ENCODE measurements at regions not wholly inside any gene's neighbourhood (a gene's known extent, or its start where the extent isn't known, plus 50 kb on each side); places are given as distances from the start of the nearest gene placed in this dataset.

- TF ChIP-seq SP1 (CRISPR knock-in tag; conservative IDR thresholded peaks at IDR 0.05) (no peak), PREB (CRISPR knock-in tag; IDR thresholded peaks at IDR 0.05; ENCODE audit: borderline replicate concordance) (no peak), KAT7 (CRISPR knock-in tag; IDR thresholded peaks at IDR 0.05; ENCODE audit: borderline replicate concordance) (no peak), TP53 (CRISPR knock-in tag; IDR thresholded peaks at IDR 0.05) (no peak), TEAD4 (CRISPR knock-in tag; IDR thresholded peaks at IDR 0.05) (no peak)
- TF ChIP-seq, protein P1, sequence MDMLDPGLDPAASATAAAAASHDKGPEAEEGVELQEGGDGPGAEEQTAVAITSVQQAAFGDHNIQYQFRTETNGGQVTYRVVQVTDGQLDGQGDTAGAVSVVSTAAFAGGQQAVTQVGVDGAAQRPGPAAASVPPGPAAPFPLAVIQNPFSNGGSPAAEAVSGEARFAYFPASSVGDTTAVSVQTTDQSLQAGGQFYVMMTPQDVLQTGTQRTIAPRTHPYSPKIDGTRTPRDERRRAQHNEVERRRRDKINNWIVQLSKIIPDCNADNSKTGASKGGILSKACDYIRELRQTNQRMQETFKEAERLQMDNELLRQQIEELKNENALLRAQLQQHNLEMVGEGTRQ (CRISPR knock-in tag; IDR thresholded peaks at IDR 0.05): no peak
Measured at GRCh38 chr18:24915547-24915946, 436.4 kb downstream of the ZNF521 start.

All from WTC11 (cell line).